SK-N-SH (cell line): ENCODE measurements at regions not wholly inside any gene's neighbourhood (a gene's known extent, or its start where the extent isn't known, plus 50 kb on each side); places are given as distances from the start of the nearest gene placed in this dataset.

Experiments used
- CTCF ChIA-PET: fragments of 300-600, 350-600 bp; formaldehyde crosslinking; extraction: SDS; loops from one replicate; lab custom pipeline; 2021; lab: Yijun Ruan, JAX
- POLR2A ChIA-PET: fragments of 350-600 bp; sonication (Branson Sonifier 250); formaldehyde crosslinking; extraction: SDS; loops from one replicate; lab custom pipeline; 2020; ENCODE audit warnings: antibody characterized with exemption, inconsistent platforms; lab: Yijun Ruan, JAX
- DNase-seq: peaks from one replicate; pipeline ENCODE4 v3.0.0; 2012
- H2AFZ ChIP-seq: fragments of 200-600 bp; sonication (generic); 2 replicates; pipeline ENCODE4 v1.8.1; 2016; ENCODE audit warnings: antibody characterized with exemption, mild to moderate bottlenecking, low read depth
- H3F3A ChIP-seq: fragments of 200-600 bp; sonication (generic); replicated peaks from 2 replicates; pipeline ENCODE3; 2016; ENCODE audit warnings: antibody characterized with exemption, mild to moderate bottlenecking; ENCODE audit not compliant: insufficient read depth
- H3K27ac ChIP-seq, 2 experiments: fragments of 200-500 bp in 1 of 2; fragments of 200-600 bp in 1 of 2; sonication (Bioruptor generic) in 1 of 2; sonication (generic), shearing (Covaris generic) in 1 of 2; 2 replicates each; pipeline versions ENCODE4 v1.5.1 to v1.6.1; 2014 to 2016; ENCODE audit warnings: low read depth in 2 of 2, inconsistent platforms in 1 of 2, low read length in 1 of 2, mild to moderate bottlenecking in 1 of 2, mixed read lengths in 1 of 2
- H3K27me3 ChIP-seq: fragments of 200-600 bp; sonication (generic), shearing (Covaris generic); 2 replicates; pipeline ENCODE4 v1.6.1; 2016; ENCODE audit warnings: mixed run types; ENCODE audit not compliant: insufficient read depth
- H3K36me3 ChIP-seq, 2 experiments: fragments of 200-500 bp in 1 of 2; fragments of 200-600 bp in 1 of 2; sonication (Bioruptor generic) in 1 of 2; sonication (generic) in 1 of 2; replicated peaks in 1 of 2; 2 replicates each; pipeline versions ENCODE3 to v1.5.1; 2014 to 2016; ENCODE audit warnings: low read length in 1 of 2, mild to moderate bottlenecking in 1 of 2; ENCODE audit not compliant: insufficient read depth in 2 of 2, control insufficient read depth in 1 of 2
- H3K4me1 ChIP-seq, 2 experiments: fragments of 200-500 bp in 1 of 2; fragments of 200-600 bp in 1 of 2; sonication (Bioruptor generic) in 1 of 2; sonication (generic), shearing (Covaris generic) in 1 of 2; 2 replicates each; pipeline versions ENCODE4 v1.5.1 to v1.6.1; 2014 to 2016; ENCODE audit warnings: low read depth in 1 of 2, low read length in 1 of 2, mixed run types in 1 of 2; ENCODE audit not compliant: insufficient read depth in 2 of 2, control insufficient read depth in 1 of 2
- H3K4me2 ChIP-seq: fragments of 200-600 bp; sonication (generic), shearing (Covaris generic); 2 replicates; pipeline ENCODE4 v1.6.1; 2017; ENCODE audit warnings: mixed run types
- H3K4me3 ChIP-seq, 2 experiments: fragments of 200-500 bp in 1 of 2; fragments of 200-600 bp in 1 of 2; sonication (Bioruptor generic) in 1 of 2; sonication (generic), shearing (Covaris generic) in 1 of 2; 2 replicates each; pipeline versions ENCODE4 v1.5.1 to v1.8.1; 2014 to 2016; ENCODE audit warnings: low read depth in 2 of 2, inconsistent platforms in 1 of 2, low read length in 1 of 2, mild to moderate bottlenecking in 1 of 2, mixed read lengths in 1 of 2, moderate library complexity in 1 of 2
- H3K79me2 ChIP-seq: fragments of 200-600 bp; sonication (generic); 2 replicates; pipeline ENCODE4 v1.8.1; 2017; ENCODE audit warnings: mild to moderate bottlenecking; ENCODE audit not compliant: insufficient read depth
- H3K9ac ChIP-seq: fragments of 200-600 bp; sonication (generic); 2 replicates; pipeline ENCODE4 v1.6.1; 2017; ENCODE audit warnings: mixed run types
- H3K9me2 ChIP-seq: fragments of 200-600 bp; sonication (generic); 2 replicates; pipeline ENCODE4 v1.6.1; 2017; ENCODE audit warnings: mixed run types
- H3K9me3 ChIP-seq: fragments of 200-600 bp; sonication (generic); 2 replicates; pipeline ENCODE4 v1.6.1; 2017; ENCODE audit warnings: mixed run types, mild to moderate bottlenecking, moderate library complexity
- H4K20me1 ChIP-seq: fragments of 200-600 bp; sonication (generic); 2 replicates; pipeline ENCODE4 v1.6.1; 2017; ENCODE audit warnings: mild to moderate bottlenecking, mixed run types; ENCODE audit not compliant: insufficient read depth
- ELF1 ChIP-seq: IDR thresholded peaks from 2 replicates; pipeline ENCODE4 v1.4.0; 2012
- GABPA ChIP-seq: IDR thresholded peaks from 2 replicates; pipeline ENCODE4 v1.4.0; 2012; ENCODE audit warnings: low read depth, mild to moderate bottlenecking
- IRF3 ChIP-seq: fragments of 150-350 bp; IDR thresholded peaks from 2 replicates; pipeline ENCODE4 v1.6.1; 2016; ENCODE audit warnings: mild to moderate bottlenecking, low read depth, low read length
- JUND ChIP-seq: IDR thresholded peaks from 2 replicates; pipeline ENCODE4 v1.4.0; 2012
- MEF2A ChIP-seq: IDR thresholded peaks from 2 replicates; pipeline ENCODE4 v1.4.0; 2012; ENCODE audit warnings: low read depth, borderline replicate concordance
- PBX3 ChIP-seq: IDR thresholded peaks from 2 replicates; pipeline ENCODE4; 2012
- POLR2AphosphoS5 ChIP-seq: IDR thresholded peaks from 2 replicates; pipeline ENCODE4 v1.6.1; 2012; ENCODE audit warnings: low read depth, low read length
- RFX5 ChIP-seq: IDR thresholded peaks from 2 replicates; pipeline ENCODE4 v1.6.1; 2012; ENCODE audit warnings: mild to moderate bottlenecking, improper control_type of control experiment, low read length
- SMC3 ChIP-seq: IDR thresholded peaks from 2 replicates; pipeline ENCODE4 v1.6.1; 2012; ENCODE audit warnings: low read depth, low read length, improper control_type of control experiment
- YY1 ChIP-seq: IDR thresholded peaks from 2 replicates; pipeline ENCODE4 v1.4.0; 2012; ENCODE audit warnings: low read depth, mild to moderate bottlenecking
- ZBTB33 ChIP-seq: IDR thresholded peaks from 2 replicates; pipeline ENCODE4 v1.4.0; 2012; ENCODE audit warnings: low read depth, borderline replicate concordance
- WGBS: methylation state at CpG from one replicate; pipeline ENCODE4 v1.1.6; 2017; ENCODE audit warnings: low lambda C conversion rate; 5-methylcytosine and 5-hydroxymethylcytosine counted together

GRCh38 chrX:131201986-131202385 is 87.1 kb downstream of the IGSF1 start:
- no peaks in the 10 kb centered on the region for H3K9me2 ChIP-seq
- no peaks in the 10 kb centered on the region for H3K9me3 ChIP-seq
- CTCF ChIA-PET: no interaction called here
- no peaks in the 10 kb centered on the region for H3K79me2 ChIP-seq
- H3K4me2 ChIP-seq: no peak overlapping the region
- H3K36me3 ChIP-seq: no peaks in the 10 kb centered on the region
- H4K20me1 ChIP-seq: no peaks in the 10 kb centered on the region
- no peak overlapping the region for H3K9ac ChIP-seq
- POLR2A ChIA-PET: no interaction called here
- no peaks in the 10 kb centered on the region for H3K4me1 ChIP-seq
- H3K27ac ChIP-seq: no peak overlapping the region
- H2AFZ ChIP-seq: no peak overlapping the region
- no peak for TF ChIP-seq PBX3
- no peak for TF ChIP-seq RFX5
- no peak for TF ChIP-seq ZBTB33
- no peak for TF ChIP-seq SMC3
- no peak for TF ChIP-seq IRF3
- no peak for TF ChIP-seq MEF2A
- TF ChIP-seq POLR2AphosphoS5: no peak
- no peak overlapping the region for H3K4me3 ChIP-seq
- no peaks in the 10 kb centered on the region; the same call in 1 of the 2 replicates for H3K27me3 ChIP-seq
- H3F3A ChIP-seq: no peaks in the 10 kb centered on the region
- WGBS: 14% methylated on average over 1 of the region's 1 CpG
- DNase-seq: no peak

GRCh38 chrX:131199091-131199490 is 90.0 kb downstream of the IGSF1 start:
- CTCF ChIA-PET: no interaction called here
- no peaks in the 10 kb centered on the region for H3F3A ChIP-seq
- WGBS: 36% methylated on average over 6 of the region's 6 CpGs
- H3K4me2 ChIP-seq: no peak overlapping the region
- no peaks in the 10 kb centered on the region for H3K4me1 ChIP-seq
- no peak overlapping the region for H3K4me3 ChIP-seq
- H2AFZ ChIP-seq: no peak overlapping the region
- DNase-seq: no peak
- no peaks in the 10 kb centered on the region for H3K79me2 ChIP-seq
- POLR2A ChIA-PET: no interaction called here
- H3K9me3 ChIP-seq: no peaks in the 10 kb centered on the region
- H3K36me3 ChIP-seq: no peaks in the 10 kb centered on the region
- H3K9me2 ChIP-seq: no peaks in the 10 kb centered on the region
- H3K9ac ChIP-seq: no peak overlapping the region
- no peak overlapping the region for H3K27ac ChIP-seq
- no peaks in the 10 kb centered on the region for H4K20me1 ChIP-seq
- TF ChIP-seq ELF1 (no peak), SMC3 (no peak), JUND (no peak), RFX5 (no peak), YY1 (no peak), GABPA (no peak), MEF2A (no peak)
- H3K27me3 ChIP-seq: no peaks in the 10 kb centered on the region; the same call in 1 of the 2 replicates
